ENCODE measurements at regions not wholly inside any gene's neighbourhood (a gene's known extent, or its start where the extent isn't known, plus 50 kb on each side); places are given as distances from the start of the nearest gene placed in this dataset.

DNA sequence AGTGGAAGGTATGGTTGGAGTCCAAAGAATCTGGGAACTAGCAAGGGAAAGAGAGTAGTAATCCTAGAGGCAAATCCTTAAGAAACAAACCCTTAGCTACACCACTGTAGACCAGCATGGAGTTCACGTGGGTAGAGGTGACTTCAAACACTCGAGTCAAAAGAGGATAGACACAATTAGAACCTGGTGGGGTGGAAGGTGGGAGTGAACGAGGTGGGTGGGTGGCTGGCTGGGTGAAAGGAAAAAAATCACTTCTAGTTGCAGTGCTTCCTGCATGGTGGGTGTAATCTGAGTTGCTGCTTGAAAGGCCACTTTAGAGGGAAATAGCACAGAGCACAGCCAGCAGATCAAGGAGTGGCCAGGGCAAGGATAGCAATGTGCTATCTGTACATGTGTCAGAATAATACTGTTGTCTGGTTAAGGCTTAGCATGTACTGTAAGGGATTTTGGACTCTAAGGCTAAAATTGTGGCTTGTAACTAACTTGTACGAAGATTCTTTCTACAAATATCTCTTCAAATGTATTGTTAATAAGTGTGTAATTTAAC is 356.2 kb downstream of the GRIA2 start:
- no peak for DNase-seq (ENCODE audit: low spot score)
- in situ Hi-C loops (cut with MboI; ENCODE audit: low pct_unique_long_range_greater_than_20kb, low sequenced_read_pairs, unreplicated experiment): no loop called here
- TF ChIP-seq, protein P1, sequence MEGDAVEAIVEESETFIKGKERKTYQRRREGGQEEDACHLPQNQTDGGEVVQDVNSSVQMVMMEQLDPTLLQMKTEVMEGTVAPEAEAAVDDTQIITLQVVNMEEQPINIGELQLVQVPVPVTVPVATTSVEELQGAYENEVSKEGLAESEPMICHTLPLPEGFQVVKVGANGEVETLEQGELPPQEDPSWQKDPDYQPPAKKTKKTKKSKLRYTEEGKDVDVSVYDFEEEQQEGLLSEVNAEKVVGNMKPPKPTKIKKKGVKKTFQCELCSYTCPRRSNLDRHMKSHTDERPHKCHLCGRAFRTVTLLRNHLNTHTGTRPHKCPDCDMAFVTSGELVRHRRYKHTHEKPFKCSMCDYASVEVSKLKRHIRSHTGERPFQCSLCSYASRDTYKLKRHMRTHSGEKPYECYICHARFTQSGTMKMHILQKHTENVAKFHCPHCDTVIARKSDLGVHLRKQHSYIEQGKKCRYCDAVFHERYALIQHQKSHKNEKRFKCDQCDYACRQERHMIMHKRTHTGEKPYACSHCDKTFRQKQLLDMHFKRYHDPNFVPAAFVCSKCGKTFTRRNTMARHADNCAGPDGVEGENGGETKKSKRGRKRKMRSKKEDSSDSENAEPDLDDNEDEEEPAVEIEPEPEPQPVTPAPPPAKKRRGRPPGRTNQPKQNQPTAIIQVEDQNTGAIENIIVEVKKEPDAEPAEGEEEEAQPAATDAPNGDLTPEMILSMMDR (IDR thresholded peaks at IDR 0.05; ENCODE audit: extremely low read depth, insufficient read depth, missing control alignments): no peak

GRCh38 chr4:157575339-157575738 is 354.8 kb downstream of the GRIA2 start:
- TF ChIP-seq, protein P1 (IDR thresholded peaks at IDR 0.05; ENCODE audit: extremely low read depth, insufficient read depth, missing control alignments): no peak
- DNase-seq (ENCODE audit: low spot score): no peak
- in situ Hi-C loops (cut with MboI; ENCODE audit: low pct_unique_long_range_greater_than_20kb, low sequenced_read_pairs, unreplicated experiment): no loop called here

- TF ChIP-seq, protein P1 (IDR thresholded peaks at IDR 0.05; ENCODE audit: extremely low read depth, insufficient read depth, missing control alignments): no peak
- DNase-seq (ENCODE audit: low spot score): no peak
- in situ Hi-C loops (cut with MboI; ENCODE audit: low pct_unique_long_range_greater_than_20kb, low sequenced_read_pairs, unreplicated experiment): no loop called here
These were observed 354.1 kb downstream of the GRIA2 start for GRCh38 chr4:157574606-157575005.

GRCh38 chr4:157572951-157573350 is 352.4 kb downstream of the GRIA2 start:
- no peak for DNase-seq (ENCODE audit: low spot score)
- TF ChIP-seq, protein P1 (IDR thresholded peaks at IDR 0.05; ENCODE audit: extremely low read depth, insufficient read depth, missing control alignments): no peak
- in situ Hi-C loops (cut with MboI; ENCODE audit: low pct_unique_long_range_greater_than_20kb, low sequenced_read_pairs, unreplicated experiment): no loop called here

DNA sequence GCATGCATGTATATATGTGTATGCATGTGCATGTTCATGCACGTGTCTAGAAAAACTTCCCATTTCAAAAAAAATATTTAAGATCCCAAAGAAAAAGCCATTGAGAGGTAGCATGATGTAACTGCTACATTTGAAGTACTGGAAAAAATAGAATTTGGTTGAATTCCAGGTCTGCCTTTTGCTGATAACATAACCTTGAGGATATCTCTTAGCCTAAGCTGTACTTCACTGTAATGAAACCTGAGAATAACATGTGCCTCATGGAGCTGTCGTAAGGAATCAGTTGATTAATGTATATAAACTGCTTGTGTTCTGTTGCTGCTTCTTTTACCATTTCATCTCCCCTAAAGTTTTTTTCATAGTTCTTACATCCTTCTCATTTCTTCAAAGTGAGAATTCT is 351.8 kb downstream of the GRIA2 start:
- TF ChIP-seq, protein P1 (IDR thresholded peaks at IDR 0.05; ENCODE audit: extremely low read depth, insufficient read depth, missing control alignments): no peak
- in situ Hi-C loops (cut with MboI; ENCODE audit: low pct_unique_long_range_greater_than_20kb, low sequenced_read_pairs, unreplicated experiment): no loop called here
- no peak for DNase-seq (ENCODE audit: low spot score)

GRCh38 chr4:157564771-157565170 is 344.2 kb downstream of the GRIA2 start:
- in situ Hi-C loops (cut with MboI; ENCODE audit: low pct_unique_long_range_greater_than_20kb, low sequenced_read_pairs, unreplicated experiment): no loop called here
- no peak for DNase-seq (ENCODE audit: low spot score)
- TF ChIP-seq, protein P1 (IDR thresholded peaks at IDR 0.05; ENCODE audit: extremely low read depth, insufficient read depth, missing control alignments): no peak

- in situ Hi-C loops (cut with MboI; ENCODE audit: low pct_unique_long_range_greater_than_20kb, low sequenced_read_pairs, unreplicated experiment): no loop called here
- TF ChIP-seq, protein P1 (IDR thresholded peaks at IDR 0.05; ENCODE audit: extremely low read depth, insufficient read depth, missing control alignments): no peak
- no peak for DNase-seq (ENCODE audit: low spot score)
These were observed 343.7 kb downstream of the GRIA2 start for GRCh38 chr4:157564218-157564617.

Data from GM13977 (cell line).